Ascending aorta (tissue), 2 donors: ENCODE measurements at regions not wholly inside any gene's neighbourhood (a gene's known extent, or its start where the extent isn't known, plus 50 kb on each side); places are given as distances from the start of the nearest gene placed in this dataset.

Source experiments
- DNase-seq, 2 donors: peaks; one replicate each; pipeline ENCODE4 v3.0.0-alpha.2; 2019; ENCODE audit warnings: low spot score in 2 of 2
- H3K27ac ChIP-seq, 2 donors: fragments of 200-600 bp; sonication (generic); one replicate each; pipeline ENCODE4 v1.5.1; 2016 to 2017; ENCODE audit warnings: mild to moderate bottlenecking in 1 of 2
- H3K27me3 ChIP-seq: fragments of 200-600 bp; sonication (generic); one replicate; pipeline ENCODE4 v1.5.1; 2017
- H3K36me3 ChIP-seq, 2 donors: fragments of 200-600 bp; sonication (generic); one replicate each; pipeline ENCODE4 v1.5.1; 2016
- H3K4me1 ChIP-seq, 2 donors: fragments of 200-600 bp; sonication (generic); one replicate each; pipeline ENCODE4 v1.5.1; 2016 to 2017; ENCODE audit warnings: mild to moderate bottlenecking in 1 of 2
- H3K4me3 ChIP-seq, 2 donors: fragments of 200-600 bp; sonication (generic); one replicate each; pipeline ENCODE4 v1.5.1; 2016 to 2017; ENCODE audit warnings: mild to moderate bottlenecking in 1 of 2
- H3K9me3 ChIP-seq, 2 donors: fragments of 200-600 bp; sonication (generic); one replicate each; pipeline ENCODE4 v1.5.1; 2016
- CTCF ChIP-seq, 3 experiments: fragments of 200-600 bp in 2 of 3; fragments of 450-650 bp in 1 of 3; sonication (generic) in 2 of 3; IDR thresholded peaks; one replicate each; pipeline ENCODE4 v1.5.1; 2016 to 2019; ENCODE audit warnings: antibody characterized with exemption in 3 of 3, mild to moderate bottlenecking in 1 of 3, moderate library complexity in 1 of 3
- intact Hi-C: fragments of 100-400 bp; cut with DNase I; formaldehyde crosslinking; loops from one replicate; pipeline ENCODE4 v1.15.1; 2023

GRCh38 chr22:48923996-48924395 is 903.7 kb downstream of the BRD1 start:
- Histone ChIP-seq H3K4me1 (no peaks in the 10 kb centered on the region), H3K9me3 (no peaks in the 10 kb centered on the region), H3K4me3 (no peak overlapping the region), H3K27ac (no peak overlapping the region), H3K27me3 (no peaks in the 10 kb centered on the region), H3K36me3 (no peaks in the 10 kb centered on the region)
- TF ChIP-seq CTCF (IDR thresholded peaks at IDR 0.05) = no peak
- intact Hi-C loops = no loop called here
- DNase-seq = no peak

- no peaks in the 10 kb centered on the region for H3K4me1 ChIP-seq
- TF ChIP-seq CTCF (IDR thresholded peaks at IDR 0.05) = no peak
- H3K36me3 ChIP-seq = no peaks in the 10 kb centered on the region
- no peaks in the 10 kb centered on the region for H3K27me3 ChIP-seq
- H3K9me3 ChIP-seq = no peaks in the 10 kb centered on the region
- DNase-seq = no peak
- H3K27ac ChIP-seq = no peak overlapping the region
- intact Hi-C loops = no loop called here
- no peak overlapping the region for H3K4me3 ChIP-seq
Measured at GRCh38 chr22:48923165-48923865, 904.4 kb downstream of the BRD1 start.

- no peak for TF ChIP-seq CTCF (IDR thresholded peaks at IDR 0.05)
- Histone ChIP-seq H3K36me3 (no peaks in the 10 kb centered on the region), H3K4me3 (no peak overlapping the region), H3K9me3 (no peaks in the 10 kb centered on the region), H3K27me3 (no peaks in the 10 kb centered on the region), H3K27ac (no peak overlapping the region), H3K4me1 (no peaks in the 10 kb centered on the region)
- intact Hi-C loops = no loop called here
- no peak for DNase-seq
Measured at GRCh38 chr22:48921411-48921903, 906.2 kb downstream of the BRD1 start.

- Histone ChIP-seq H3K27ac (no peak overlapping the region), H3K9me3 (no peaks in the 10 kb centered on the region), H3K4me3 (no peak overlapping the region), H3K27me3 (no peaks in the 10 kb centered on the region), H3K36me3 (no peaks in the 10 kb centered on the region), H3K4me1 (no peaks in the 10 kb centered on the region)
- intact Hi-C loops = no loop called here
- DNase-seq = no peak
- no peak for TF ChIP-seq CTCF (IDR thresholded peaks at IDR 0.05)
Measured at GRCh38 chr22:48920776-48921241, 906.9 kb downstream of the BRD1 start.

GRCh38 chr22:48919851-48920589 is 907.7 kb downstream of the BRD1 start:
- no peak overlapping the region for H3K27ac ChIP-seq
- no peaks in the 10 kb centered on the region for H3K4me1 ChIP-seq
- no peak for DNase-seq
- no peaks in the 10 kb centered on the region for H3K9me3 ChIP-seq
- intact Hi-C loops = no loop called here
- H3K36me3 ChIP-seq = no peaks in the 10 kb centered on the region
- no peaks in the 10 kb centered on the region for H3K27me3 ChIP-seq
- H3K4me3 ChIP-seq = no peak overlapping the region
- no peak for TF ChIP-seq CTCF (IDR thresholded peaks at IDR 0.05)
